ENCODE measurements at regions not wholly inside any gene's neighbourhood (a gene's known extent, or its start where the extent isn't known, plus 50 kb on each side); places are given as distances from the start of the nearest gene placed in this dataset.

DNA sequence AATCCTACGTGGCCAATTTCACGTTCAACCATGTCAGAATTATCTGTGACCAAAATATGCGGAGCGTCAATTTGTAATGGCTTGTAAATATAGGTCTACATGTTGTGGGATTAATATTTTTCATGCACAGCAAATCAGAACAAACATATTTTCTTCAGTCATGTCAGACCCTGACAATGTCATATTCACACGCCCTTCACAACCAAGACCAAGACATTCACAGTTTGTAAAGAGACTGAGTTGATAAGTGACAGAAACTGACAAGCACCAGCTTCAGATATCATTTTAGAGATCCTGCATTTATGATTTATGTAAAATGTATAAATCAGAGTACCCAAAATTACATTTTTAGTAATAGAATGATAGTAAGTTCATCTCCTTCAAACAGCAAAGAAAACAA, 57.3 kb upstream of the NOVA1 start:
- in situ Hi-C loops (cut with MboI; ENCODE audit: low sequenced_read_pairs) (no loop called here), dilution Hi-C loops (cut with HindIII; ENCODE audit: low sequenced_read_pairs, unreplicated experiment) (no loop called here), intact Hi-C loops (cut with micrococcal nuclease) (no loop called here)
- BruUV-seq (replicated peaks) = no TSS peak
- no peak overlapping the region for H2BK15ac ChIP-seq (ENCODE audit: low read depth, low read length)
- DNase-seq (no peak), ATAC-seq (ENCODE audit: low read depth) (no peak)
- H2BK5ac ChIP-seq (ENCODE audit: low read depth, low read length, poor library complexity, severe bottlenecking) = no peak overlapping the region
- H4K5ac ChIP-seq (ENCODE audit: low read depth, low read length) = no peak overlapping the region
- H3K14ac ChIP-seq (replicated peaks; ENCODE audit: low read depth, low read length) = no peak overlapping the region
- H3K4me3 ChIP-seq (ENCODE audit: insufficient read depth, low read depth, low read length) = no peak overlapping the region
- no peak overlapping the region for H2BK120ac ChIP-seq (ENCODE audit: low read depth, low read length)
- no peaks in the 10 kb centered on the region for H3K36me3 ChIP-seq (ENCODE audit: control insufficient read depth, insufficient read depth, low read length)
- H2AK9ac ChIP-seq (replicated peaks; ENCODE audit: low read depth, low read length, poor library complexity) = no peak overlapping the region
- no peak overlapping the region for H3K27ac ChIP-seq (ENCODE audit: insufficient read depth, low read length)
- no peak overlapping the region for H4K91ac ChIP-seq (ENCODE audit: insufficient read depth, low read depth, low read length)
- H4K8ac ChIP-seq (ENCODE audit: low read depth in 2 of 2, low read length in 2 of 2) = no peak overlapping the region
- H3K56ac ChIP-seq (ENCODE audit: extremely low read depth, insufficient read depth, low read length) = no peak overlapping the region
- H3K9me1 ChIP-seq (ENCODE audit: insufficient read depth, low read length) = no peaks in the 10 kb centered on the region
- WGBS, 2 experiments (ENCODE audit: extremely low coverage in 2 of 2, insufficient read length in 1 of 2) = no CpG with 5 or more reads among the region's 5 CpGs
- H3K79me1 ChIP-seq (ENCODE audit: low read depth in 1 of 2, low read length in 2 of 2) = no peaks in the 10 kb centered on the region
- H3K9me3 ChIP-seq (ENCODE audit: control insufficient read depth, insufficient read depth, low read length) = no peaks in the 10 kb centered on the region
- H2AK5ac ChIP-seq (ENCODE audit: low read depth, low read length) = no peak overlapping the region
- H3K23ac ChIP-seq (ENCODE audit: low read depth, low read length) = no peak overlapping the region
- no peak overlapping the region for H2AFZ ChIP-seq (replicated peaks; ENCODE audit: low read length, poor library complexity)
- no peak overlapping the region for H3K18ac ChIP-seq (ENCODE audit: low read depth, low read length)
- TF ChIP-seq, protein P1, sequence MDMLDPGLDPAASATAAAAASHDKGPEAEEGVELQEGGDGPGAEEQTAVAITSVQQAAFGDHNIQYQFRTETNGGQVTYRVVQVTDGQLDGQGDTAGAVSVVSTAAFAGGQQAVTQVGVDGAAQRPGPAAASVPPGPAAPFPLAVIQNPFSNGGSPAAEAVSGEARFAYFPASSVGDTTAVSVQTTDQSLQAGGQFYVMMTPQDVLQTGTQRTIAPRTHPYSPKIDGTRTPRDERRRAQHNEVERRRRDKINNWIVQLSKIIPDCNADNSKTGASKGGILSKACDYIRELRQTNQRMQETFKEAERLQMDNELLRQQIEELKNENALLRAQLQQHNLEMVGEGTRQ (IDR thresholded peaks at IDR 0.05; ENCODE audit: low read depth, low read length) = no peak
- no peak for TF ChIP-seq BHLHE40 (IDR thresholded peaks at IDR 0.05; ENCODE audit: low read depth, low read length)
- TF ChIP-seq, protein P2, sequence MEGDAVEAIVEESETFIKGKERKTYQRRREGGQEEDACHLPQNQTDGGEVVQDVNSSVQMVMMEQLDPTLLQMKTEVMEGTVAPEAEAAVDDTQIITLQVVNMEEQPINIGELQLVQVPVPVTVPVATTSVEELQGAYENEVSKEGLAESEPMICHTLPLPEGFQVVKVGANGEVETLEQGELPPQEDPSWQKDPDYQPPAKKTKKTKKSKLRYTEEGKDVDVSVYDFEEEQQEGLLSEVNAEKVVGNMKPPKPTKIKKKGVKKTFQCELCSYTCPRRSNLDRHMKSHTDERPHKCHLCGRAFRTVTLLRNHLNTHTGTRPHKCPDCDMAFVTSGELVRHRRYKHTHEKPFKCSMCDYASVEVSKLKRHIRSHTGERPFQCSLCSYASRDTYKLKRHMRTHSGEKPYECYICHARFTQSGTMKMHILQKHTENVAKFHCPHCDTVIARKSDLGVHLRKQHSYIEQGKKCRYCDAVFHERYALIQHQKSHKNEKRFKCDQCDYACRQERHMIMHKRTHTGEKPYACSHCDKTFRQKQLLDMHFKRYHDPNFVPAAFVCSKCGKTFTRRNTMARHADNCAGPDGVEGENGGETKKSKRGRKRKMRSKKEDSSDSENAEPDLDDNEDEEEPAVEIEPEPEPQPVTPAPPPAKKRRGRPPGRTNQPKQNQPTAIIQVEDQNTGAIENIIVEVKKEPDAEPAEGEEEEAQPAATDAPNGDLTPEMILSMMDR (conservative IDR thresholded peaks at IDR 0.05; ENCODE audit: low read depth, low read length) = no peak
- TF ChIP-seq CEBPB (IDR thresholded peaks at IDR 0.05; ENCODE audit: low read depth, low read length) = no peak
- no peak for TF ChIP-seq FOS (IDR thresholded peaks at IDR 0.05; ENCODE audit: low read depth, low read length)
- TF ChIP-seq MAFK (IDR thresholded peaks at IDR 0.05; ENCODE audit: low read depth, low read length) = no peak
- TF ChIP-seq POLR2A (IDR thresholded peaks at IDR 0.05; ENCODE audit: low read depth, low read length) = no peak
- TF ChIP-seq MAZ (IDR thresholded peaks at IDR 0.05; ENCODE audit: borderline replicate concordance, low read depth, low read length) = no peak
- TF ChIP-seq NFE2L2 (IDR thresholded peaks at IDR 0.05; ENCODE audit: low read depth, low read length) = no peak
- TF ChIP-seq RFX5 (IDR thresholded peaks at IDR 0.05; ENCODE audit: low read depth, low read length) = no peak
- TF ChIP-seq RAD21 (IDR thresholded peaks at IDR 0.05; ENCODE audit: low read length) = no peak
- TF ChIP-seq, protein P3, sequence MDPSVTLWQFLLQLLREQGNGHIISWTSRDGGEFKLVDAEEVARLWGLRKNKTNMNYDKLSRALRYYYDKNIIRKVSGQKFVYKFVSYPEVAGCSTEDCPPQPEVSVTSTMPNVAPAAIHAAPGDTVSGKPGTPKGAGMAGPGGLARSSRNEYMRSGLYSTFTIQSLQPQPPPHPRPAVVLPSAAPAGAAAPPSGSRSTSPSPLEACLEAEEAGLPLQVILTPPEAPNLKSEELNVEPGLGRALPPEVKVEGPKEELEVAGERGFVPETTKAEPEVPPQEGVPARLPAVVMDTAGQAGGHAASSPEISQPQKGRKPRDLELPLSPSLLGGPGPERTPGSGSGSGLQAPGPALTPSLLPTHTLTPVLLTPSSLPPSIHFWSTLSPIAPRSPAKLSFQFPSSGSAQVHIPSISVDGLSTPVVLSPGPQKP (IDR thresholded peaks at IDR 0.05; ENCODE audit: borderline replicate concordance, low read depth, low read length) = no peak
- CTCF ChIA-PET = no interaction called here
- POLR2A ChIA-PET (ENCODE audit: unreplicated experiment) = no interaction called here
- no peaks in the 10 kb centered on the region for H3K4me1 ChIP-seq (ENCODE audit: control insufficient read depth, insufficient read depth, low read length)
- no peak overlapping the region for H2BK20ac ChIP-seq (ENCODE audit: low read depth, low read length)
- H3K9ac ChIP-seq (ENCODE audit: low read depth, low read length) = no peak overlapping the region
- H3K27me3 ChIP-seq (ENCODE audit: control insufficient read depth, insufficient read depth, low read length) = no peaks in the 10 kb centered on the region
- no peaks in the 10 kb centered on the region for H4K20me1 ChIP-seq (ENCODE audit: insufficient read depth, low read length)
- H3K4ac ChIP-seq (ENCODE audit: low read depth, low read length) = no peak overlapping the region
- H3K4me2 ChIP-seq (ENCODE audit: low read depth, low read length) = no peak overlapping the region

All from IMR-90 (cell line).